Naive thymus-derived CD8-positive, alpha-beta T cell (primary cell): ENCODE measurements at regions not wholly inside any gene's neighbourhood (a gene's known extent, or its start where the extent isn't known, plus 50 kb on each side); places are given as distances from the start of the nearest gene placed in this dataset.
A peak's percentile ranks its signal among the peaks of the same experiment; 100 is the strongest.

Experiments used
- ATAC-seq, 2 donors: fragments of 150-1000 bp; cut with Tn5 transposase in 1 of 2; sonication (Bioruptor Pico), chemical (Tn5 transposase) in 1 of 2; 1 replicate in 1 of 2; 2 replicates in 1 of 2; pipeline ENCODE4 v1.10.0; 2021; ENCODE audit warnings: mild to moderate bottlenecking in 2 of 2, moderate library complexity in 2 of 2
- POLR2A ChIA-PET: fragments of 350-600 bp; sonication (Branson Sonifier 250); formaldehyde crosslinking; loops from one replicate; lab custom pipeline; 2021; ENCODE audit warnings: antibody characterized with exemption; lab: Charles Lee
- DNase-seq, 10 donors: peaks; one replicate each; pipeline versions ENCODE4 v3.0.0 to v3.0.0-alpha.2; 2020 to 2022
- H3K27ac Mint-ChIP-seq, 10 donors: one replicate each; pipeline ENCODE4 v1.8.0; 2020 to 2022; ENCODE audit warnings: mild to moderate bottlenecking in 10 of 10, mixed read lengths in 10 of 10, moderate library complexity in 4 of 10, inconsistent platforms in 1 of 10
- H3K27me3 Mint-ChIP-seq, 5 donors: one replicate each; pipeline ENCODE4 v1.8.0; 2021 to 2022; ENCODE audit warnings: mixed read lengths in 5 of 5
- H3K36me3 Mint-ChIP-seq, 3 donors: one replicate each; pipeline ENCODE4 v1.8.0; 2020 to 2022; ENCODE audit warnings: mixed read lengths in 3 of 3, mild to moderate bottlenecking in 2 of 3, inconsistent platforms in 1 of 3
- H3K4me1 Mint-ChIP-seq, 4 donors: one replicate each; pipeline ENCODE4 v1.8.0; 2021 to 2022; ENCODE audit warnings: mixed read lengths in 4 of 4
- H3K4me3 Mint-ChIP-seq, 10 donors: one replicate each; pipeline ENCODE4 v1.8.0; 2020 to 2022; ENCODE audit warnings: mild to moderate bottlenecking in 10 of 10, mixed read lengths in 10 of 10, moderate library complexity in 6 of 10, inconsistent platforms in 1 of 10
- H3K9me3 Mint-ChIP-seq, 9 donors: one replicate each; pipeline ENCODE4 v1.8.0; 2020 to 2022; ENCODE audit warnings: mixed read lengths in 9 of 9, mild to moderate bottlenecking in 3 of 9, inconsistent platforms in 1 of 9, moderate library complexity in 1 of 9

DNA sequence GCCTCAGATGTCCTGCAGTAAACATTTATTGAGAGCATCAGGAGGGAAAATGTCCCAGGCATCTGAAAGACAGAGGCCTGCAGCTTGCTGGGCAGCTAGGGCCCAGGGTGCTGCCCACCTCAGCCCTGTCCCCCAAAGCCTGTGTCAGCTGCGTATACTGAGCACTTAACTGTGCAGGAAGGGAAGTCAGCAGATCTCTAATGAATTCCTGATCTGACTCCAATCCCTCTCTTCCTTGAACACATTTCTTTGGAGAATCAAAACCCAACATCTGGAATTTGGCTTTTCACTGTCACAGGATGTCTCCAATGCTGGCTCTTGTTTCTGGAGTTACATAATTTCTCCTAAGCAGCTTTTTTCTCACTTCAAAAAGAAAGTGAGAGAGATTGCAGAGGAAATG is 364.7 kb upstream of the NFE2L3 start:
- H3K4me1 Mint-ChIP-seq = peaks cover 0 to 2% (median 0%) of the 10 kb centered on the region in 4 donors

DNA sequence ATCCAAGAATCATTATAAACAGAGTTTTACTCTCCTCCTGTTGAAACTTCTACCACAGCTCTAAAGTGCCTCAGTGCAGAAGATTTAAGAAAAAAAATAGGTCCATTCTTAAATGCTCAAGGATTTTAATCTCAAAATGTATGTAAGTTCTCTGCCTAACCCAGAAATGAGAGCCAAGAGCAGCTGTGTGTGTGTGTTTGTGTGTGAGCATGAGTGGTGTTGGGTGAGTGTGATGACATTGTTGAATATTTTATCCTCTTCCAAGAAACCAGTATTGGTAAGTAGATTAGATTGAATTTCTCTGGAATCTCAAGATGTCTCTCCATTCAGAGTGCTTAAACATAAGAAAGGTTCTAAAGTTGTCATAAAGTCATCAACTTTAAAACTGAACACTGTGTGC is 363.6 kb upstream of the NFE2L3 start:
- no peak overlapping the region for H3K27ac Mint-ChIP-seq
- POLR2A ChIA-PET = no interaction called here
- peaks cover 9 to 14% (median 12%) of the 10 kb centered on the region in 5 donors for H3K27me3 Mint-ChIP-seq
- no peak for ATAC-seq
- H3K4me1 Mint-ChIP-seq = peaks cover 0 to 2% (median 0%) of the 10 kb centered on the region in 4 donors
- H3K36me3 Mint-ChIP-seq = no peaks in the 10 kb centered on the region
- H3K4me3 Mint-ChIP-seq = no peak overlapping the region
- H3K9me3 Mint-ChIP-seq = no peaks in the 10 kb centered on the region
- no peak for DNase-seq

More for the DNA sequence above, 364.7 kb upstream of the NFE2L3 start:
- Mint-ChIP-seq H3K36me3 (no peaks in the 10 kb centered on the region), H3K27me3 (peaks cover 2 to 7% (median 6%) of the 10 kb centered on the region in 5 donors), H3K9me3 (no peaks in the 10 kb centered on the region), H3K4me3 (no peak overlapping the region), H3K27ac (no peak overlapping the region)
- POLR2A ChIA-PET = no interaction called here
- DNase-seq (no peak), ATAC-seq (no peak)

DNA sequence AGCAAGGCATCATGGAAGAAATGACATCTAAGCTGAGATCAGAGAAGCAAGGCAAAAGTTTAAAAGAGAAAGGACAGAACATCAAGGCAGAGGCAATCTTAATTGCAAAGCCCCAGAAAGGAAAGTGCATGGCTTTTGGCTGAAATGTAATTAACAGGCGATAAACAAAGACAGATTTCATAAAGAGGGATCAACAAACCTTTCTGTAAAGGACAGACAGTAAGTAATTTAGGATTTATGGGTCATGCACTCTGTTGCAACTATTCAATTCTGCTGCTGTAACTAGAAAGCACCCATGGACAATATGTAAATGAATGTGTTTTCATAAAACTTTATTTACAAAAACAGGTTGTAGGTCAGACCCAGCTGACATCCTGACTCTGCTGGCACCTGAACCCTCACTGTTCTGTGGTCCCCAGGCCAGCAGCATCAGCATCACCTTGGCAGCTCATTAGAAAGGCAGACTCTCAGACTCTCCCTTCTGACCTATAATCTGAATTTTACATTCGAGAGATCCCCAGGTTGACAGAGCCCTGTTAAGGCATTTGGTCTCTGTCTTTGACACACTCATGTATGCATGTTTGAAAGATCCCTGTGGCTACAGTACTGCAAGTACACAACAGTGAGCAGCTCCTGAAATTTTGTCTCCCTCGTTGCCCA is 362.9 kb upstream of the NFE2L3 start:
- POLR2A ChIA-PET = no interaction called here
- Mint-ChIP-seq H3K4me3 (no peak overlapping the region), H3K27me3 (peaks cover 9 to 16% (median 13%) of the 10 kb centered on the region in 5 donors), H3K27ac (peak overlapping the region in 1 of 10 donors; percentile 2), H3K9me3 (no peaks in the 10 kb centered on the region), H3K36me3 (no peaks in the 10 kb centered on the region), H3K4me1 (peaks cover 0 to 2% (median 0%) of the 10 kb centered on the region in 4 donors)
- ATAC-seq = no peak
- DNase-seq = no peak

- H3K4me3 Mint-ChIP-seq = no peak overlapping the region
- no peaks in the 10 kb centered on the region for H3K36me3 Mint-ChIP-seq
- ATAC-seq (no peak), DNase-seq (no peak)
- peaks cover 11 to 19% (median 13%) of the 10 kb centered on the region in 5 donors for H3K27me3 Mint-ChIP-seq
- no peaks in the 10 kb centered on the region for H3K9me3 Mint-ChIP-seq
- H3K4me1 Mint-ChIP-seq = peaks cover 0 to 2% (median 0%) of the 10 kb centered on the region in 4 donors
- POLR2A ChIA-PET = no interaction called here
- H3K27ac Mint-ChIP-seq = no peak overlapping the region
Observed at GRCh38 chr7:25789701-25790640, 362.0 kb upstream of the NFE2L3 start.

DNA sequence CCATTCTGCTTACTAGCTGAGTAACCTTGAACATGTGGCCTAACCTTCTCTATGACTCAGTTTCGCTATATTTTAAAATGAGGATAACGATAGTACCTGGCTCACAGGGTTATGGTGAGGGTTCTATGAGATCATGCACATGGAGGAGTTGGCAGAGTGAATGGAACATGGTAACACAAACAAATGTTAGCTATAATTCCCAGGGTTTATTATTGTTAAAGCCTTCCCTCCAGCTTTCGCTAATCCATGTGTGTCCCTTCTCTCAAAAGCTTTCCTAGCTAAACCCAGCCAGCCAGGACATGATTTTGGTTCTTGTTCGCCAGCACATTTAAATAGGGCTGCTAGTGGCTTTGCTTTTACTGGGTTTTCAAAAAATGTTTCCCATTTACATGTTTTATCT is 361.0 kb upstream of the NFE2L3 start:
- POLR2A ChIA-PET = no interaction called here
- H3K27me3 Mint-ChIP-seq = peaks cover 6 to 19% (median 13%) of the 10 kb centered on the region in 5 donors
- H3K27ac Mint-ChIP-seq = no peak overlapping the region

GRCh38 chr7:25792586-25792985 is 359.4 kb upstream of the NFE2L3 start:
- no peak for DNase-seq
- POLR2A ChIA-PET = no interaction called here
- Mint-ChIP-seq H3K9me3 (no peaks in the 10 kb centered on the region), H3K4me3 (no peak overlapping the region), H3K36me3 (no peaks in the 10 kb centered on the region), H3K27ac (no peak overlapping the region), H3K27me3 (peaks cover 6 to 28% (median 12%) of the 10 kb centered on the region in 5 donors), H3K4me1 (no peaks in the 10 kb centered on the region)
- ATAC-seq = no peak

More for the DNA sequence above, 361.0 kb upstream of the NFE2L3 start:
- DNase-seq (no peak), ATAC-seq (no peak)
- Mint-ChIP-seq H3K4me1 (no peaks in the 10 kb centered on the region), H3K36me3 (no peaks in the 10 kb centered on the region), H3K4me3 (no peak overlapping the region), H3K9me3 (no peaks in the 10 kb centered on the region)

DNA sequence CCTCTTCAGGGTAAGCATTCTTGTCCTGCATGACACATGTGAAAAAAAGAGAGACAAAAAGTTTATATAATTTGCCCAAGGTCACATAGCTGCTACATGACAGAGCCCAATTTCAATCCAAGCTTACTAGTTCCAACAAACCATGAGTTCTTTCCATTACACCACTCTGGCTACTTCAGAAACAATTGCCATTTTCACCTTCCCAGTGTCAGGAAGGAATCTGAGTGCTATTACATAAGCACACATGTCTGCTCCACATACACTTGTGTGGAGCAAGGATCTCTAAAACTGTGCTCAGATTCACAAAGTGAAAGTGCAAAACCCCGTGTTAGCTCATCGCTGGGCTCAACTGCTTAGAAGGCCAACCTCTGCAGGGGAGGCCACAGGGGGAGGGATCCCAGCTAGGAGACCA is 356.2 kb upstream of the NFE2L3 start:
- Mint-ChIP-seq H3K4me3 (no peak overlapping the region), H3K9me3 (no peaks in the 10 kb centered on the region), H3K27me3 (peaks cover 10 to 29% (median 14%) of the 10 kb centered on the region in 5 donors), H3K27ac (no peak overlapping the region), H3K36me3 (no peaks in the 10 kb centered on the region), H3K4me1 (no peaks in the 10 kb centered on the region)
- DNase-seq = no peak
- no peak for ATAC-seq
- POLR2A ChIA-PET = no interaction called here

DNA sequence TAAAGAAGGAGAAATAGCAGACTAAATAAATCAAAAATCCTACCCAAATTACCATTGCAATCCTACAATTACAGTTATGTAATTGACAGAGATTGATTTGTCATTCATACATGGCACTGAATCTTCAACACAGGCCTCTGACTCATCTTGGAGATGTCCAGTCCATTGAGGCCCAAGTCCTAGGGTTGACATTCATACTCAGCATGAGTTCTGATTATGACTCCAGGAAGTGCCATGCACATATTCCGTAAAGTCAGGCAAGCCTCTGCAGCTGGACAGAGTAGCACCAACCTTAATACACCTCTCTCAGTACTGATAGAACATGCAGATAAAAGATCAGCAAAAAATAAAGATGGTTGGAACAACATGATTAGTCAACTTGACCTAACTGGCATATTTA is 353.7 kb upstream of the NFE2L3 start:
- no peaks in the 10 kb centered on the region for H3K4me1 Mint-ChIP-seq
- POLR2A ChIA-PET = no interaction called here
- H3K4me3 Mint-ChIP-seq = no peak overlapping the region

GRCh38 chr7:25801214-25801613 is 350.8 kb upstream of the NFE2L3 start:
- peaks cover 3 to 17% (median 9%) of the 10 kb centered on the region in 5 donors for H3K27me3 Mint-ChIP-seq
- peak overlapping the region in 1 of 10 donors; percentile 15 for H3K27ac Mint-ChIP-seq
- no peak for DNase-seq
- H3K4me1 Mint-ChIP-seq = no peaks in the 10 kb centered on the region
- ATAC-seq = no peak
- no peak overlapping the region for H3K4me3 Mint-ChIP-seq
- H3K36me3 Mint-ChIP-seq = no peaks in the 10 kb centered on the region
- no peaks in the 10 kb centered on the region for H3K9me3 Mint-ChIP-seq
- POLR2A ChIA-PET = no interaction called here

More for the DNA sequence above, 353.7 kb upstream of the NFE2L3 start:
- ATAC-seq (no peak), DNase-seq (no peak)
- peaks cover 5 to 17% (median 8%) of the 10 kb centered on the region in 5 donors for H3K27me3 Mint-ChIP-seq
- H3K27ac Mint-ChIP-seq = no peak overlapping the region
- no peaks in the 10 kb centered on the region for H3K9me3 Mint-ChIP-seq
- H3K36me3 Mint-ChIP-seq = no peaks in the 10 kb centered on the region

- no peaks in the 10 kb centered on the region for H3K4me1 Mint-ChIP-seq
- H3K36me3 Mint-ChIP-seq = no peaks in the 10 kb centered on the region
- POLR2A ChIA-PET = no interaction called here
- H3K27ac Mint-ChIP-seq = no peak overlapping the region
- no peak overlapping the region for H3K4me3 Mint-ChIP-seq
- no peak for ATAC-seq
- no peaks in the 10 kb centered on the region for H3K9me3 Mint-ChIP-seq
- no peak for DNase-seq
- H3K27me3 Mint-ChIP-seq = peaks cover 3 to 24% (median 9%) of the 10 kb centered on the region in 5 donors
Observed at GRCh38 chr7:25802057-25802456, 349.9 kb upstream of the NFE2L3 start.

- Mint-ChIP-seq H3K27me3 (peaks cover 1 to 20% (median 9%) of the 10 kb centered on the region in 5 donors), H3K4me3 (no peak overlapping the region), H3K9me3 (no peaks in the 10 kb centered on the region), H3K27ac (no peak overlapping the region), H3K36me3 (no peaks in the 10 kb centered on the region), H3K4me1 (no peaks in the 10 kb centered on the region)
- POLR2A ChIA-PET = no interaction called here
- DNase-seq (no peak), ATAC-seq (no peak)
Observed at GRCh38 chr7:25802473-25802872, 349.5 kb upstream of the NFE2L3 start.

GRCh38 chr7:25803117-25803887 is 348.7 kb upstream of the NFE2L3 start:
- DNase-seq = no peak
- Mint-ChIP-seq H3K27me3 (peaks cover 0 to 12% (median 9%) of the 10 kb centered on the region in 5 donors), H3K9me3 (no peaks in the 10 kb centered on the region), H3K4me1 (no peaks in the 10 kb centered on the region), H3K36me3 (no peaks in the 10 kb centered on the region), H3K27ac (no peak overlapping the region), H3K4me3 (no peak overlapping the region)
- POLR2A ChIA-PET = no interaction called here
- ATAC-seq = no peak
